ENCODE measurements at regions not wholly inside any gene's neighbourhood (a gene's known extent, or its start where the extent isn't known, plus 50 kb on each side); places are given as distances from the start of the nearest gene placed in this dataset.
"Not testable (repeated sequence)": the region's sequence is repeated elsewhere in the genome, so short reads cannot be mapped to it uniquely, and the experiment has no call there.

- no peak for TF ChIP-seq CTCF (conservative IDR thresholded peaks at IDR 0.05; ENCODE audit: low read depth, low read length)
- no peak for DNase-seq (ENCODE audit: low read depth)
Measured at GRCh38 chr4:79748835-79749234, 324.2 kb downstream of the ANTXR2 start.

GRCh38 chr4:79747252-79747651 lies 325.8 kb downstream of the ANTXR2 start:
- H3K4me3 ChIP-seq (ENCODE audit: low read length), result no peak overlapping the region
- DNase-seq (ENCODE audit: low read depth), result no peak
- TF ChIP-seq CTCF (conservative IDR thresholded peaks at IDR 0.05; ENCODE audit: low read depth, low read length), result no peak

More at GRCh38 chr4:79748835-79749234, 324.2 kb downstream of the ANTXR2 start:
- H3K4me3 ChIP-seq (ENCODE audit: low read length), result no peak overlapping the region

DNA sequence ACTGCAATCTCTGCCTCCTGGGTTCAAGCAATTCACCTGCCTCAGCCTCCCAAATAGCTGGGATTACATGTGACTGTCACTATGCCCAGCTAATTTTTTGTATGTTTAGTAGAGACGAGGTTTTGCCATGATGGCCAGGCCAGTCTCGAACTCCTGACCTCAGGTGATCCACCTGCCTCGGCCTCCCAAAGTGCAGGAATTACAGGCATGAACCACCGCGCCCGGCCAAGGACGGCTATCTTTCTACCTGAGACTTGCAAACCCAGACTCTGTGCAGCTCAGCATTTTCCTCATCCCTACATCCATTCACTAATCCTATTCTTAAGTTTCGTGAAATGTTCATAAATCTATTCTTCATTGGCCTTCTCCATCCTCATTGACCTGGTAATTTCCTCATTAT lies 330.0 kb downstream of the ANTXR2 start:
- H3K4me3 ChIP-seq (ENCODE audit: low read length), result no peak overlapping the region
- TF ChIP-seq CTCF (conservative IDR thresholded peaks at IDR 0.05; ENCODE audit: low read depth, low read length), result no peak
- DNase-seq (ENCODE audit: low read depth), result no peak

DNA sequence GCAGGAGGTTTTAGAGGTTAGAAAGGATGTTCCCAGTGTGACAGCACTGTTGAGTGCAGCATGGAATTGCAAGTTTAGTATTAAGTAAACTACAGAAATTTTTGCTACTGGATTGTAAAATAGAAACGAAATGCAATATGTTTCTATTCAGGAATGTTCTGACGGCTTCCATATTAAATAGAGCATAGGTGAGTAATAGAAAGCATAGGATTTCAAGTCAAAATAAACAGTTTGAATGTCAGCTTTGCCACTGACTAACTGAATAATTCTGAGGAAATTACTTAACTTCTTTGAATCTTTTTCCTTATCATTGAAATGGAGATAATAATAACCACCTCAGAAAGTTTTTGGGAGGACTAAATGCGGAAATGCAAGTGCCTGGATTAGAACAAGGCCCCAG lies 331.9 kb upstream of the GK2 start:
- TF ChIP-seq CTCF (conservative IDR thresholded peaks at IDR 0.05; ENCODE audit: low read depth, low read length), result no peak
- H3K4me3 ChIP-seq (ENCODE audit: low read length), result no peak overlapping the region
- DNase-seq (ENCODE audit: low read depth), result no peak

DNA sequence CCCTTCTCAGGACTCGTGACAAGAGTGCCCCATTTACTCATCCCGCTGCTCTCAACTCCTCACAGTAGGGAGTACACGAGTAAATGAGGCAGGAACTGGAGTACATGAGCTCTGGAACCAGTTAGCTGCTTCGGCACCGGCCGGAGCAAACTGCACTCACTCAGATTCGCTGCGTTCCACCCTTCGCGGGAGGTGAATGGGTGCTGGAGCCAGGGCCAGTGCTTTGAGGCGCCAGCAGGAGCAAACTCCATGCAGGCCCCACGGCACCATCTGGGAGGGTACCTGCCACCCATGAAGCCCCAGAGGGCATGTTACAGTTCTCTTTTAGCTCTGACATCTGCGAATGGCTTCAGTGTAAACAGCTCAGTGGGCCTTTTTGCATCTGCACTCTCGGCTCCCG lies 315.5 kb upstream of the GK2 start:
- no peak for DNase-seq (ENCODE audit: low read depth)
- H3K4me3 ChIP-seq (ENCODE audit: low read length), result no peak overlapping the region
- TF ChIP-seq CTCF (conservative IDR thresholded peaks at IDR 0.05; ENCODE audit: low read depth, low read length), result no peak

DNA sequence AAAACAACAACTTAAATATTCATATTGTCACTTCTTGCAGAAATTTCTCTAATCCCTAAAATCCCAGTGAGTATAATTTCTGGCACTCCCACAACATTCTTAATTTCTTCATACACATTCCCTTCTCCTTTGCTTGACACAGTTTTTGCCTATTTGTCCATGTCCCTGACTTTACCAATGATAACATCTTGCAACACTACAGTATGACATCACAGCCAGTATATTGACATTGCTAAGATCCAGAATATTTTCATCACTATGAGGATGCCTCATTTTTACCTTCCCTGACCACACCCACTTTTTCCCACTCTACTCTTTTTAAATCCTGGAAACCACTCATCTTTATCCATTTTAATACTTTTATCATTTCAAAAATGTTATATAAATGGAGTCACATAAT lies 292.3 kb upstream of the GK2 start:
- no peak for DNase-seq (ENCODE audit: low read depth)
- TF ChIP-seq CTCF (conservative IDR thresholded peaks at IDR 0.05; ENCODE audit: low read depth, low read length), result no peak
- H3K4me3 ChIP-seq (ENCODE audit: low read length), result no peak overlapping the region

DNA sequence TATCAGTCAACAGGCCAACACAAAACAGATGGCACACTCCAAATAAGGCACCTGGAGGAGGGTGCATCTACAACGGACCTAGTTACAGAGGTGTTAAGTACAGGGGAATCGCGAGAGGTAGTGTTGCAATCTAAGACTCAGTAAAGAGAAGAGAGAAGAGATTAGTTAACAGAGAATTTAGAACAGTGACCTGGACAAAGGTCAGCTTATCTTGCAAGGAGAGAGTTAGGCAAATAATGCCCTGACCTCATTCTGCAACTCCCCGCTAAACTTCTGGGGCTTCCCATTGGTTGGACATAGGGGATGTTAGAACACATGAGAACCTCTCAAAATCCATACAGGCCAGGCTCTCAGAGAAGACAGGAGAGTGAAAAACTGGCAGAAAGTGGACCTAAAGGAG lies 289.4 kb upstream of the GK2 start:
- no peak for TF ChIP-seq CTCF (conservative IDR thresholded peaks at IDR 0.05; ENCODE audit: low read depth, low read length)
- no peak for DNase-seq (ENCODE audit: low read depth)
- H3K4me3 ChIP-seq (ENCODE audit: low read length), result no peak overlapping the region

DNA sequence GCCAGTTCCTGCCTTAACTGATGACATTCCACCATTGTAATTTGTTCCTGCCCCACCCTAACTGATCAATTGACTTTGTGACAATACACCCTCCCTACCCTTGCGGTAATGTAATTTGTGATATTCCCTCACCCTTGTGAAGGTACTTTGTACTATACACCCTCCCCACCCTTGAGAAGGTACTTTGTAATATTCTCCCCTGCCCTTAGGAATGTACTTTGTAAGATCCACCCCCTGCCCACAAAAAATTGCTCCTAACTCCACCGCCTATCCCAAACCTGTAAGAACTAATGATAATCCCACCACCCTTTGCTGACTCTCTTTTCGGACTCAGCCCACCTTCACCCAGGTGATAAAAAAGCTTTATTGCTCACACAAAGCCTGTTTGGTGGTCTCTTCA lies 288.5 kb upstream of the GK2 start:
- DNase-seq (ENCODE audit: low read depth); H3K4me3 ChIP-seq (ENCODE audit: low read length): not testable (repeated sequence)

Measured in retinal pigment epithelial cell (primary cell).